HG02678 (cell line): ENCODE measurements at regions not wholly inside any gene's neighbourhood (a gene's known extent, or its start where the extent isn't known, plus 50 kb on each side); places are given as distances from the start of the nearest gene placed in this dataset.

ENCODE experiments used
- ATAC-seq: cut with Tn5 transposase; IDR thresholded peaks from one replicate; pipeline ENCODE4 v1.9.1; 2021; ENCODE audit warnings: mild to moderate bottlenecking, moderate library complexity; ENCODE audit not compliant: unreplicated experiment

- ATAC-seq, result no peak
These were observed 301.5 kb downstream of the CLIC5 start for GRCh38 chr6:45714006-45714730.
